ENCODE measurements at regions not wholly inside any gene's neighbourhood (a gene's known extent, or its start where the extent isn't known, plus 50 kb on each side); places are given as distances from the start of the nearest gene placed in this dataset.

GRCh38 chr4:83724485-83725335, 188.8 kb downstream of the GPAT3 start:
- TF ChIP-seq POLR2A (IDR thresholded peaks at IDR 0.05; ENCODE audit: low read depth, low read length) (no peak), POLR2AphosphoS5 (IDR thresholded peaks at IDR 0.05; ENCODE audit: low read depth, low read length) (no peak)
